T-helper 2 cell treated with Interferon-gamma antibody and Interleukin-4, amounts not matched to agents 5 μg/mL and 100 μg/mL, for 36 hours (primary cell): ENCODE measurements at regions not wholly inside any gene's neighbourhood (a gene's known extent, or its start where the extent isn't known, plus 50 kb on each side); places are given as distances from the start of the nearest gene placed in this dataset.

Experiments used
- DNase-seq: peaks from one replicate; pipeline ENCODE4 v3.0.0; 2021; ENCODE audit warnings: low spot score
- H3K27ac Mint-ChIP-seq: one replicate; pipeline ENCODE4 v1.8.0; 2021; ENCODE audit warnings: mild to moderate bottlenecking, mixed read lengths
- H3K27me3 Mint-ChIP-seq: one replicate; pipeline ENCODE4 v1.8.0; 2021; ENCODE audit warnings: low read depth, mixed read lengths
- H3K36me3 Mint-ChIP-seq: one replicate; pipeline ENCODE4 v1.8.0; 2021; ENCODE audit warnings: low read depth, mixed read lengths
- H3K4me1 Mint-ChIP-seq: one replicate; pipeline ENCODE4 v1.8.0; 2021; ENCODE audit warnings: low read depth, mixed read lengths
- H3K4me3 Mint-ChIP-seq: one replicate; pipeline ENCODE4 v1.8.0; 2022; ENCODE audit warnings: mild to moderate bottlenecking, moderate library complexity, mixed read lengths
- H3K9me3 Mint-ChIP-seq: one replicate; pipeline ENCODE4 v1.8.0; 2021; ENCODE audit warnings: mixed read lengths

DNA sequence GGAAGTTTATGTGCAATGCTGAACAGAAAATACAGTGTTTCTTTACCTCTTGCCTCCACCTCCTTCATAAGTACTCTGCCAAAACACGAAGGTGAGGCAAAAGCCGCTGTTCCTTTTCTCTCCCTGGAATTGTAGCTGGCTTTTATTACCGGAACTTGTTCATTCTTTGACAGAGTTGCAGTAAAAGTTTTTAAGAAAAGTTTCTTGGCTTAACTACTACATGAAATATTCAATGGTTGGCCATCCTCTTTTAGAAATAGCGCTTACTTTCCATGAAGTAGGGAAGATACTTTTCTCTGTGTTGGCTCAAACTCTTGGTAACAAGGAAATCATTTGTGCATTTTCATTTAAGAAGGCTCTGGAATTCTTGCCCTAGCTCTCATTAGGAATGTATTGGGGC lies 950.7 kb upstream of the FANCL start:
- H3K4me3 Mint-ChIP-seq: no peak overlapping the region

GRCh38 chr2:59190518-59190917 lies 949.4 kb upstream of the FANCL start:
- no peak overlapping the region for H3K27ac Mint-ChIP-seq
- no peaks in the 10 kb centered on the region for H3K4me1 Mint-ChIP-seq

More for the DNA sequence above, 950.7 kb upstream of the FANCL start:
- H3K27me3 Mint-ChIP-seq: no peaks in the 10 kb centered on the region
- H3K4me1 Mint-ChIP-seq: no peaks in the 10 kb centered on the region
- H3K9me3 Mint-ChIP-seq: no peaks in the 10 kb centered on the region
- H3K36me3 Mint-ChIP-seq: no peaks in the 10 kb centered on the region
- H3K27ac Mint-ChIP-seq: no peak overlapping the region
- DNase-seq: no peak

DNA sequence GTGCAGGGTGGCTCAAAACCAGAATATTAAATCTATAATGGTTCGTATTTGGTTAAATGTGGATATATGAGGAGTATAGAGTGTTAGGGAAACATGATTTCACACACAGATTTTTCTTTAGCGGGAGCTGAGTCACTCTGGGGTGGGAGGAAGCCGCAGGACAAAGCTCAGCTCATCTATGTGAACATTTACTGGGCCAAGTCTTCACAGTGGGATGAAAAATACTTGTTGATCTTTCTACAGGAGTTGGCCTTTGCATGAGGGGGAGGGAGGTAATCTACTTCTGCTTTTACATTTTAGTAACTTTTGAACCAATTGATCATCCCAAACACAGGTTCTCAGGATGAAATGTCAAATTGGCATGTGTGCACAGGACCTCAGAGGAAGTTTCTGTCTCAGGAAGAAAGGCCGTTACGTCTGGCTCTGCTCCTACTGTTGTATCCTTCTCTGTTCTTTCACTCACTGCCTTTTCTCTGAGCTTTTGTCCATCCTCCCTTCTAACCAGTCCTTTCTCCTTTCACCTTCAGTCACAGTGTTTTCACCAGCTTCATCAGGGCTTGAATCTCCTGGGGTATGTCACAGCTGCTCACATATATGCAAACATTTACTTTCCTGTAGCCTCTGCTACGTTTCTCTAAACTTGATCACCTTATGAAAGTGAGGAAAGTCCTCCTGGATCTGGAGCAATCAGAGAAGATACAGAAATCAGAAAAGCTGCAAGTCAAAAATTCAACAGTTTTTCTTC lies 943.3 kb upstream of the FANCL start:
- Mint-ChIP-seq H3K27me3 (no peaks in the 10 kb centered on the region), H3K4me1 (no peaks in the 10 kb centered on the region), H3K4me3 (no peak overlapping the region), H3K27ac (no peak overlapping the region), H3K36me3 (no peaks in the 10 kb centered on the region), H3K9me3 (no peaks in the 10 kb centered on the region)
- DNase-seq: no peak

More at GRCh38 chr2:59190518-59190917, 949.4 kb upstream of the FANCL start:
- H3K27me3 Mint-ChIP-seq: no peaks in the 10 kb centered on the region
- H3K36me3 Mint-ChIP-seq: no peaks in the 10 kb centered on the region
- DNase-seq: no peak
- no peak overlapping the region for H3K4me3 Mint-ChIP-seq
- no peaks in the 10 kb centered on the region for H3K9me3 Mint-ChIP-seq

DNA sequence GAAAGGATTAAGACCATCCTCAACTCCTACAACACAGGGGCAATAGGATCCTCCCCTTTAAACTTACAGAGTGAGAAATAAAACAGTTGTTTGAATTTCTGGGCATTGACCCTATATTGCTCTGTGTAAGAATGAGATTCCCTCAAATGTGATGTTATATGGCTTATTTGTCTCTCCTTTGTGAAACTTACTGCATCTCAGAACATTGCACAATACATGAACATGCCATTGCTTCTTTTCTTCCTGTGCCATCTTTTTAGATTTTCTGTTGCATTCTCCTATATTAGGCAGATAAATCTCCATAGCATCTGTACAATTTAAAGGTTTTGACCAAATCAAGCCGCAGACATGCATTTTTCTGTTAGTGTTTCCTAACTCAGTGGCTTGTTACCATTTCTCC lies 941.9 kb upstream of the FANCL start:
- no peak overlapping the region for H3K27ac Mint-ChIP-seq
- DNase-seq: no peak
- H3K4me3 Mint-ChIP-seq: no peak overlapping the region
- no peaks in the 10 kb centered on the region for H3K36me3 Mint-ChIP-seq
- H3K27me3 Mint-ChIP-seq: no peaks in the 10 kb centered on the region
- H3K4me1 Mint-ChIP-seq: no peaks in the 10 kb centered on the region
- no peaks in the 10 kb centered on the region for H3K9me3 Mint-ChIP-seq

GRCh38 chr2:59182249-59182648 lies 941.1 kb upstream of the FANCL start:
- Mint-ChIP-seq H3K27ac (no peak overlapping the region), H3K36me3 (no peaks in the 10 kb centered on the region), H3K9me3 (no peaks in the 10 kb centered on the region), H3K27me3 (no peaks in the 10 kb centered on the region), H3K4me3 (no peak overlapping the region), H3K4me1 (no peaks in the 10 kb centered on the region)
- DNase-seq: no peak

- H3K9me3 Mint-ChIP-seq: no peaks in the 10 kb centered on the region
- no peak overlapping the region for H3K4me3 Mint-ChIP-seq
- H3K4me1 Mint-ChIP-seq: no peaks in the 10 kb centered on the region
- no peaks in the 10 kb centered on the region for H3K36me3 Mint-ChIP-seq
- DNase-seq: no peak
- H3K27ac Mint-ChIP-seq: no peak overlapping the region
- H3K27me3 Mint-ChIP-seq: no peaks in the 10 kb centered on the region
Measured at GRCh38 chr2:59181347-59181746, 940.2 kb upstream of the FANCL start.

- H3K4me3 Mint-ChIP-seq: no peak overlapping the region
- no peaks in the 10 kb centered on the region for H3K4me1 Mint-ChIP-seq
- no peak for DNase-seq
- no peak overlapping the region for H3K27ac Mint-ChIP-seq
- H3K9me3 Mint-ChIP-seq: no peaks in the 10 kb centered on the region
- no peaks in the 10 kb centered on the region for H3K27me3 Mint-ChIP-seq
- H3K36me3 Mint-ChIP-seq: no peaks in the 10 kb centered on the region
Measured at GRCh38 chr2:59180621-59181020, 939.5 kb upstream of the FANCL start.

GRCh38 chr2:59180111-59180510 lies 939.0 kb upstream of the FANCL start:
- Mint-ChIP-seq H3K27me3 (no peaks in the 10 kb centered on the region), H3K36me3 (no peaks in the 10 kb centered on the region), H3K9me3 (no peaks in the 10 kb centered on the region), H3K27ac (no peak overlapping the region), H3K4me3 (no peak overlapping the region), H3K4me1 (no peaks in the 10 kb centered on the region)
- DNase-seq: no peak

- Mint-ChIP-seq H3K4me1 (no peaks in the 10 kb centered on the region), H3K27ac (no peak overlapping the region), H3K27me3 (no peaks in the 10 kb centered on the region), H3K4me3 (no peak overlapping the region), H3K9me3 (no peaks in the 10 kb centered on the region), H3K36me3 (no peaks in the 10 kb centered on the region)
- DNase-seq: no peak
Measured at GRCh38 chr2:59177748-59178147, 936.6 kb upstream of the FANCL start.

DNA sequence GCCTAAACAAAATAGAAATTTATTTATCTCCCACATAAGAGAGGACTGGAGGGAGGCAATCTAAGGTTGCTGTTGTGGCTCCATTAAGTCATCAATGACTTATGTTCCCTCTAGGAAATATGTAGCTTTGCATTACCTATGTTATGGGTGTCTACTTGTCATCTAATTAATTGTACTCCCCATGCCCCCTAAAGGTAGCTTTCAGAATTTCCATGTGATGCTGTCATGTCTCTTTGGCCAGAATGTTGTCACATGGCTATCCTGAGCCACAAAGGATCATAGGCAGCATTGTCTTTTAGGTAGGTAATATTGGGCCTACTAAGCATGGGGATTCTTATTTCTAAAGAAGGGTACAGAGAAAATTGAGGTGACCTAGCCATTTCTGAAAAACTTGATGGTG lies 935.6 kb upstream of the FANCL start:
- Mint-ChIP-seq H3K27me3 (no peaks in the 10 kb centered on the region), H3K36me3 (no peaks in the 10 kb centered on the region), H3K4me3 (no peak overlapping the region), H3K4me1 (no peaks in the 10 kb centered on the region), H3K27ac (no peak overlapping the region), H3K9me3 (no peaks in the 10 kb centered on the region)
- no peak for DNase-seq

DNA sequence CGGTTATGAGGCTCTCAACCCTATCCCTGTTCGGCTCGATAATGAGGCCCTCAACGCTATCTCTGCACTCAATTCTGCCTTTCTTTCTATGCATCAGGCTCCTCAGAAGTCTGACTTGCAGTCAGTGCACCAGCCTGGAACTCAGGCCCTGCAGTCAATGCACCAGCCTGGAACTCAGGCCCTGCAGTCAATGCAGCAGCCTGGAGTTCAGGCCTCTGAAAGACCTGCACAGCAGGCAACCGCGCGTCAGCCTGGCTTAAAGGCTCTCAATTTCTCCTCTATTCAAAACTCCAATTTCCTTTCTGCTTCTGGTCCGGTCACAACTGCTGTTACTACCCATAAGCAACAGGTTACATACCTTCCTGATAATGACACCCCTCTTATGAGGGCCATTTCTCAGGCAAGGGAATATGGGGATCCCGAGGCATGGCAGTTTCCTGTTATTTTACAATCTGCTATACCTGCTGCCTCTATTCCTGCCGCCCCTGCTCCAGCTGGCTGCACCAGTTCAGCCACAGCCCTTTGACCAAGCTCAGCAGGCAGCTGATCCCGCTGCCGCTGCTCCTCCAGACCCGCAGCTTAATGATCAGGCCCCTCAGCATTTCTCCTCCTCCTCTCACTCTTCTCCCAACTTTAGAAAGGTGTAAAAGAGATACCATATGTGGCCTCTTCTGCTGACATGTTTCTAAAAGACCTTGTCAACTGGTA lies 933.6 kb upstream of the FANCL start:
- Mint-ChIP-seq H3K27ac (no peak overlapping the region), H3K4me3 (no peak overlapping the region), H3K36me3 (no peaks in the 10 kb centered on the region)

DNA sequence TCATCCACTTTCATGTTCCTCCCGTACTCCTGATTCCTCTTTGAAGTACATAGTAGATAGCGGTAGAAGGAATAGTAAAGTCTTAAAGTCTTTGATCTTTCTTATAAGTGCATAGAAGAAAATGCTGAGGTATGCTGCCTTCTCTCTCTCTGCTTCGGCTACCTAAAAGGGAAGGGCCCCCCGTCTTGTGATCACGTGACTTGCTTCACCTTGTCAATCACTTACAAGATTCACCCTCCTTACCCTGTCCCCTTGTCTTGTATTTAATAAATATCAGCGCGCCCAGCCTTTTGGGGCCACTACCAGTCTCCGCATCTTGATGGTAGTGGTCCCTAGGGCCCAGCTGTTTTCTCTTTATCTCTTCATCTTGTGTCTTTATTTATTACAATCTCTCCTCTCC lies 932.2 kb upstream of the FANCL start:
- DNase-seq: no peak
- Mint-ChIP-seq H3K27me3 (no peaks in the 10 kb centered on the region), H3K9me3 (no peaks in the 10 kb centered on the region), H3K4me1 (no peaks in the 10 kb centered on the region), H3K4me3 (no peak overlapping the region), H3K27ac (no peak overlapping the region), H3K36me3 (no peaks in the 10 kb centered on the region)

More for the DNA sequence above, 933.6 kb upstream of the FANCL start:
- no peak for DNase-seq
- no peaks in the 10 kb centered on the region for H3K27me3 Mint-ChIP-seq
- no peaks in the 10 kb centered on the region for H3K9me3 Mint-ChIP-seq
- H3K4me1 Mint-ChIP-seq: no peaks in the 10 kb centered on the region

DNA sequence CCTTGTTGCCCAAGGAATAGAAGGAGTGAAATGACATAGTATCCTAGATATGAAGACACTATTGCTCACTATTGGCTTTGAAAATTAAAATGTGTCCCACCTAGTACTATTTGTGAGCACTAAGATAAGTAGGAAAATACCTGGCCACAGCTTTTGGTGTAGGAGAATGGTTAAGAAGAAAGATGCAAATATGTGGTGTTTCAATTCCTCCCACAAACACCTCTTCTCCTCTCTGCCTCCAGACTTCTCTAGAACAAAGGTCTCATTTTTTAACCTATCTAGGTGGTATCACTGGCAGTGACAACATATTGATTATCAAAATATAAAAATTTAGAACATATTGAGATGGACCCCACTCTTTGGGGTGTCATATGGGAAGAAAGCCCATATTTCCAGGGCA lies 929.9 kb upstream of the FANCL start:
- no peak for DNase-seq
- Mint-ChIP-seq H3K9me3 (no peaks in the 10 kb centered on the region), H3K36me3 (no peaks in the 10 kb centered on the region), H3K27me3 (no peaks in the 10 kb centered on the region), H3K27ac (no peak overlapping the region), H3K4me3 (no peak overlapping the region), H3K4me1 (no peaks in the 10 kb centered on the region)

DNA sequence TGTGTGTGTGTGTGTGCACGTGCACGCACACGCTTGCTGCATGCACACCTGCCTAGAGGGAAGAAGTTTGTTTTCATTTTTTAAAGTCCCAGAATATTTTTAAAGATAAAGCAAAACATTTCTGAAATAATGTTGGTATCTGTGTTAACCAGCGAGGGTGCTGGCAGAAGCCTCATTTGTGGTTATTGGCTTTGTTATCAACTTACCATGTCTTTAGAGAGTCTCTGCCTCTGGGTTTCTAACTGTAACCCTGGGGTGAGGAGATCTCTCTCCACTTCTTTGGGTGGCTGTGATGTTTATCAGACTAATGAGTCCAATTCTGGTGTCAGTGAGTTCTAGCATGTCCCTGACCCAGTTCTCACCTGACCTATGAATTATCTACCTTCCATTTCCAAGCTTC lies 927.6 kb upstream of the FANCL start:
- Mint-ChIP-seq H3K27ac (no peak overlapping the region), H3K4me1 (no peaks in the 10 kb centered on the region), H3K27me3 (no peaks in the 10 kb centered on the region), H3K4me3 (no peak overlapping the region), H3K9me3 (no peaks in the 10 kb centered on the region), H3K36me3 (no peaks in the 10 kb centered on the region)
- no peak for DNase-seq

DNA sequence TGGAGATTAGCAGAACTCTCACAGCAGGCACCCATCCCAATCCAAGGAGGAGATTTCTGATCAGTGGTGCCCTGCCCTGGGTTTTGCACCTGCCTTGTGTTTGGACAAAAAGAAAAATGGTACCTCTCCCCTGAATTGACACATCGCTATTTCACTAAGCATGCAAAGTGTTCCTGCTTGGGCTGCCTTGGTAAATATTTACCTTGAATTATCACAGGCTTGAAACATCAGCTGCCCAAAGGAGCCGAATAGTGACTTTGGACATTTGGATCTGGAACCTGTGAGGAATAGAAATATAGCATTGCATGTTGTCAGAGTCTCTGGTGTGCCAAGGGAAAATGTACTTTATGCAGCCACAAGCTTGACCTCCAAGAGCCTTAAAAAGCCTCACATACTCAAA lies 926.4 kb upstream of the FANCL start:
- H3K9me3 Mint-ChIP-seq: no peaks in the 10 kb centered on the region
- H3K27me3 Mint-ChIP-seq: no peaks in the 10 kb centered on the region
- H3K27ac Mint-ChIP-seq: no peak overlapping the region
- no peaks in the 10 kb centered on the region for H3K4me1 Mint-ChIP-seq
- no peak overlapping the region for H3K4me3 Mint-ChIP-seq
- no peaks in the 10 kb centered on the region for H3K36me3 Mint-ChIP-seq
- DNase-seq: no peak
